HG03342 (cell line): ENCODE measurements at regions not wholly inside any gene's neighbourhood (a gene's known extent, or its start where the extent isn't known, plus 50 kb on each side); places are given as distances from the start of the nearest gene placed in this dataset.

ENCODE experiments used
- ATAC-seq: cut with Tn5 transposase; IDR thresholded peaks from one replicate; pipeline ENCODE4 v1.9.1; 2021; ENCODE audit warnings: mild to moderate bottlenecking, moderate library complexity; ENCODE audit not compliant: unreplicated experiment

- no peak for ATAC-seq
These were observed 951.0 kb downstream of the SORCS1 start for GRCh38 chr10:106213493-106213892.

GRCh38 chr10:106198275-106198674 is 966.2 kb downstream of the SORCS1 start:
- ATAC-seq = no peak

- peak; percentile 78 for ATAC-seq
These were observed 975.2 kb downstream of the SORCS1 start for GRCh38 chr10:106189292-106189691.

- ATAC-seq = no peak
These were observed 978.6 kb downstream of the SORCS1 start for GRCh38 chr10:106185951-106186350.

- ATAC-seq = no peak
These were observed 981.5 kb downstream of the SORCS1 start for GRCh38 chr10:106183041-106183440.

GRCh38 chr10:106182542-106182941 is 982.0 kb downstream of the SORCS1 start:
- ATAC-seq = no peak

- ATAC-seq = no peak
These were observed 983.0 kb downstream of the SORCS1 start for GRCh38 chr10:106181501-106181900.

- ATAC-seq = no peak
These were observed 985.1 kb downstream of the SORCS1 start for GRCh38 chr10:106179430-106179829.

GRCh38 chr10:106175760-106176377 is 988.6 kb downstream of the SORCS1 start:
- no peak for ATAC-seq

- ATAC-seq = no peak
These were observed 990.7 kb downstream of the SORCS1 start for GRCh38 chr10:106173838-106174237.

GRCh38 chr10:106169241-106169640 is 995.3 kb downstream of the SORCS1 start:
- no peak for ATAC-seq

GRCh38 chr10:106167946-106168345 is 996.6 kb downstream of the SORCS1 start:
- no peak for ATAC-seq

- ATAC-seq = no peak
These were observed 1006.3 kb downstream of the SORCS1 start for GRCh38 chr10:106158241-106158640.

- ATAC-seq = no peak
These were observed 1017.5 kb downstream of the SORCS1 start for GRCh38 chr10:106147021-106147420.

GRCh38 chr10:106139915-106140314 is 1024.6 kb downstream of the SORCS1 start:
- ATAC-seq = no peak

- ATAC-seq = no peak
These were observed 1028.3 kb downstream of the SORCS1 start for GRCh38 chr10:106136175-106136574.

GRCh38 chr10:106134326-106135000 is 1030.0 kb downstream of the SORCS1 start:
- no peak for ATAC-seq

GRCh38 chr10:106133451-106133850 is 1031.1 kb downstream of the SORCS1 start:
- ATAC-seq = no peak

GRCh38 chr10:106132956-106133355 is 1031.5 kb downstream of the SORCS1 start:
- ATAC-seq = no peak

GRCh38 chr10:106114656-106115186 is 1049.8 kb downstream of the SORCS1 start:
- ATAC-seq = no peak

- ATAC-seq = no peak
These were observed 1053.3 kb downstream of the SORCS1 start for GRCh38 chr10:106111246-106111645.

GRCh38 chr10:106107706-106108105 is 1056.8 kb downstream of the SORCS1 start:
- no peak for ATAC-seq
